ENCODE measurements at regions not wholly inside any gene's neighbourhood (a gene's known extent, or its start where the extent isn't known, plus 50 kb on each side); places are given as distances from the start of the nearest gene placed in this dataset.
"Not testable (repeated sequence)": the region's sequence is repeated elsewhere in the genome, so short reads cannot be mapped to it uniquely, and the experiment has no call there.

DNA sequence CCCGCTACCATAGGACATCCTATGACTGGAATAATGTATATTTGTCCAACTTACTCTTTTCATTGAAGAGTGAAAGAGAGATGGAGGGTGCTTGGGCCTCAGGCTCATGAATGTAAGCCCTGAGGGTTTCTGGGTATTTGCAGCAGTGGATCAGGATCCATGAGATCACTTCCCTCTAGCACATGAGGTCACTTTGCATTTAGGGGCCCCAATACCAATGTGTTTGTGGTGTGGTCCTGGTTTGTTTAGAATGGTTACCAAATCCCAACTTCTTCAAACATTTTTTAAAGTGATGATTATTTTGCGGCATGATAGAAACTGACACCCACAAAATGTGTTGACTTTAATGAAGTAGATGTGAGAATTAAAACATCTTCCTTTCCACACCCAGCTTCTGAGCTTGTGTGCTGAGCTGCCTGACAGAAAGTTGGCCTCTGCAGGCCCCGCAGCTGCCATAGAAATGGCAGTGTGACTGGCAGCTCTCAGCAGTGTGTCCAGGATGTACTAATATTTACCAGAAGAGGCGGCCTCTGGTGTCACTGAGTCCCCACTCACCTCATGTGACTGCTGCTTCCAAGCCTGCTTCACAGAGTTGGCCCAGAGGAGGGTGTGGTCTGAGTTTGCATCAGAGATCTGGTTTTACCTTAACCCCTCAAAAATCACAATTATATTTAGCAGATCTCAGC lies 447.6 kb upstream of the NPVF start:
- DNase-seq: no peak

DNA sequence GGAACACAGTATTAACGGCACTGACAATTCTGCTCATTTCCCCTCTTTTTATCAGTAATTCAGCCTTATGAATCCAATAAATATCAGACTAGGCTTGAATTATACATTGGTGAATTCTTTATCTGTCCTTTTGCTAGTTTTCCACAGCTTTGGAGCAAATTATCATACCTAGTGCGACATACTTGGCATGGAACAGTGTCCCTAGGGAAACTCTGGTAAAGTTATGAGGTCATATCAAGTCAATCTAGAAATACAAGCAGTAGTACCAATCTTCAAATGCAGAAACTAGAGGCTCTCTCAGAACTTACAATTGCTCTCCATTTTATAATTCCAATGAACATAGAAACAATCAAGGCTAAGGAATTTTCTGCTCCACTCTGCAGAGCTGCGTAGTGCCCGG lies 449.3 kb upstream of the NPVF start:
- DNase-seq: no peak

GRCh38 chr7:25678215-25678614 lies 449.9 kb upstream of the NPVF start:
- DNase-seq: no peak

GRCh38 chr7:25680636-25681035 lies 452.4 kb upstream of the NPVF start:
- DNase-seq: no peak

DNA sequence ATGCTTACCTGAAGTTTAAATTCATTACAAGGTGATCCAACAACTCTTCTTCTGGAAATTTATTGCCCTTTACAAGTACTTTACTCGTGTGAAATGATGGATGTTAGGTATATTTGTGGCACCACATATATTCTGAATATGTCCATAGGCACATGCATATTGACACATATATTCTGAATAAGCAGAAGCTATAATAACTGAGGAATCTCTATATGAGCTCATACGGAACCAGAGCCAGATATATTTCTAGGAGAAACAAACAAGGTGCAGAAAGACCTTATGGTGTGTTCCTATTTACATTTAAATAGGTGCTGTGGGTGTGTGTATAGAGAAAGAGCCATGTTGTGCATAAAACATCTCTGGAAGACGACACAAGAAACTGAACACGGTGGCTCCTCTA lies 456.1 kb upstream of the NPVF start:
- DNase-seq: no peak

DNA sequence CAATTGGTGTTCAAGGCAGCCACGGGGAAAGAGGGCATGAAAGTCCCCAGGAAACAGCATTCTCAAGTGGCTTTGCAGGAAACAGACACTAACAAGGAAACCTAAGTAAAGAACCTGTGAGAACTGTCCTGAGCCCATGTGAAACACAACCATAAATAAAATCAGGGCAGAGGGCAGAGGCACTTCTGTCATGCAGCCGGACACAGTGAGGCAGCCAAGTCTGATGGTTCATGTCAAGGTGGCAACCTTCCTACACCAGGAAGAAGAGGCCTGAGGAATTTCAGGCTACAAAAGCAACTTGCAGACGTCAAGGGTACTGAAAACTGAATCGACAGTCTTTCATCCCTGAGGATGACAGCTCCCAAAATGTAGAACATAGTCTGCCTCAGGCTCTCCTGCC lies 458.2 kb upstream of the NPVF start:
- DNase-seq: no peak

DNA sequence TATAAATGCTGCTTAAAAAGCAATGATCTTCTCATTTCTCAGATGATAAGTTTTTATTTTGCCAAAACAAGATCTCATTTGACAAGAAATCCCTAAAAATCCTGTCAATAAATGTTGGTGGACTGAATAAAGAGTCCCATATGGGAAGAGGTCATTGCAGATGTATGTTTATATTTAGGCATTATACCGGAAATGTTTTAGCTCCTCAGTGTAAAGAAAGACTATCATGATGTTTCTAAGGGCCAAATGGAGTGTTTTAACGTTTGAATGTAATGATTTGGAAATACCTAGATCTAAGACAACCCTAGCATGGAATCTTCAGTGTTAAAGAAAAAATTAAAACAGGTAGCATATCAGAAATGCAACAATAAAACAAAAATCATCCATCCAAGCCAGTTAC lies 457.8 kb upstream of the NFE2L3 start:
- DNase-seq: no peak

GRCh38 chr7:25694699-25695098 lies 457.3 kb upstream of the NFE2L3 start:
- no peak for DNase-seq

DNA sequence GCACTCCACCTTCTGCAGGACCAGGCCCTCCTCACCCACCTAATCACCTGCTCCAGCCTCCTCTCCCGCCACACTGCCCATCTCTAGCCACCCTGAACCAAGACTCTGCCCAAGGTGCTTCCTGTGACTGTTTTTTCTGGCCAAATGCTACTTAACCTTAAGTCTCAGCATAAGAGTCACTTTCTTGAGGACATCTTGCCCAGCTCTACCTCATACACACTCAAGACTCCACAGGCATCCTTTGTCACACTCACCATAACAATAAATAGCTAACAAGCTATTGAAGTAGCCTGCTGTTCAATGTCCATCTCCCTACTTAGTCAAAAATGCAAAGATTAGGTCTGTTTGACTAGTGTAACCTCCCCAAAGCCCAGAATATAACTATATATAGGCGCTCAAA lies 455.4 kb upstream of the NFE2L3 start:
- DNase-seq: no peak

DNA sequence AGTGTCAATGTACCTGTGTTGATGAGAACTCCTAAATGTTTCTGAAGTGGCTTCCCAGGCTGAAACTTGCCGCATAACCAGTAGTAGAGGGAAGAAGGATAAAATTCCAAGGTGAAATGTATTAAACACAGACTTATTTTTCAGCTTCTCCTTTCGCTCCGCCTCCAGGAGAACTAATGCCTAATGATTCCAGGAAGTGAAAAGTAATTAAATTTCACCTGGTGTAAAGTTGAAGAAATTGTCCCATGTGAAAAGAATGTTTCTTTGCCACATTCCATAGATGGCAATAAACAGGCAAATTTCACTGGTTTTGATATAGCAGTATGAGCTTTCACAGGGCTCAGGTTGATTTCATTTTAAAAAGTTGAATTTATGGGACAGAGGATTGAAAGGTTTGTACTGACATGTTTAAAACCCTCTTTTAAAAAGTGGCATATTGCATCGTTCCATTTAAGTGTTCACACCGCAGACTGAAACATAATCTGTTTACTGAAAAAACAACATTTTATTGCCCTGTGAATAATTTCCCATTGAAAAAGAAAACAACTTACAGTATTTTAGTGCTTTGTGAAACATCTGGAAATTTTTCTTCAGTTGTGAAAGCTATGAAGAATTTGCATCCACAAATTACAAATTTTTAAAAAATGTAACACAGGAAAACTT lies 453.4 kb upstream of the NFE2L3 start:
- DNase-seq: no peak

- DNase-seq: not testable (repeated sequence)
Measured at GRCh38 chr7:25700141-25700540, 451.9 kb upstream of the NFE2L3 start.

DNA sequence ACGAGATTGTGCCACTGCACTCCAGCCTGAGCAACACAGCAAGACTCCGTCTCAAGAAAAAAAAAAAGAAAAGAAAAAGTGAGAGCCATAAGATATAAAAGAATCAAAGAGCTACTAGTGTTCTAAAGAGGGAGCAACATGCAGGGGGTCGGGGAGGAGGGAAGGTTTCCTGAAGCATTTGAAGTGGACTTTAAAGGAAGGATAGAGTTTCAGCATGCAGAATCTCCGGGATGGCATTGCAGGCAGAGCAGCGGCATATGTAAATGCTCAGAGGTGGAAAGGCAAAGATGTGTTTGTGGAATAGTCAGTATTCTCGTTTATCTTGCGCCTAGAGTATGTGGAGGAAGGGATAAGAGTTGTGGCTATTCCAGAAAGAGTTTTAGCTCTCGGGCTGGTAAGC lies 447.6 kb upstream of the NFE2L3 start:
- no peak for DNase-seq

DNA sequence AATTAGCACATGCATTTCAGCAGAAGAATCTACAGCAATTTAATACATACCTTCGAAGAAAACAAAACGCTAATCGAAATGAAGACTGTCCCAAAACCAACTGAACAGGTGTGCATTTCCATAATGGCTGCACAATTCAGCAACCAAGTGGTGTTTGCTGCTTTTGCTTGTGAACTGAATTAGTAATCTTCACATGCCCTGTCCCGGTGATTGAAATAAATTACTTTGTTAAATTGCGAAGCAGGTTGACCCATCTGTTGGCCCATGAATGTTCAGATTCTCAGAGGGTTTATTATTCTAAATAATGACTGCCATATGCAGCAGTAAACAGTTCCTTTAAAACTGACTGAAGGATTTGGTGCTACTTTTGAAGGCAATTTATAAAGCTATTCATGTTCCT lies 445.2 kb upstream of the NFE2L3 start:
- peak; percentile 76 for DNase-seq

GRCh38 chr7:25707768-25708620 lies 444.0 kb upstream of the NFE2L3 start:
- no peak for DNase-seq

DNA sequence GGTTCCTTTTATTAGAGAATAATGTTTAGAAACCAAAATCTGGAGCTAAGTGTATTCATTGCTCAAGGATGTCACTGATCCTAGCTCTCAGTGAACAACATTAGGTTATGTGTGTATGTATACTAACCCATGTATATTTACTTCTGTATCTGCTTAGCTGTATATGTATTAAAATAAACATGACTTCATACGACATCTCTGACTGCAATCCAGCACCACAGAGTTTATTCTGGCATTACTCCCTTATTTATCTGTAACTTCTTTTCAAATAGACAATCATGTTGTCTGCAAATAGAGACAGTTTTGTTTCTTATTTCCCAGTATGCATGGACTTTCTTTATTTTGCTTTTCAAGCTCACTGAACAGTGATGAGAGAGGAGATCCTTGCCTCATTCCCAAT lies 441.0 kb upstream of the NFE2L3 start:
- DNase-seq: no peak

DNA sequence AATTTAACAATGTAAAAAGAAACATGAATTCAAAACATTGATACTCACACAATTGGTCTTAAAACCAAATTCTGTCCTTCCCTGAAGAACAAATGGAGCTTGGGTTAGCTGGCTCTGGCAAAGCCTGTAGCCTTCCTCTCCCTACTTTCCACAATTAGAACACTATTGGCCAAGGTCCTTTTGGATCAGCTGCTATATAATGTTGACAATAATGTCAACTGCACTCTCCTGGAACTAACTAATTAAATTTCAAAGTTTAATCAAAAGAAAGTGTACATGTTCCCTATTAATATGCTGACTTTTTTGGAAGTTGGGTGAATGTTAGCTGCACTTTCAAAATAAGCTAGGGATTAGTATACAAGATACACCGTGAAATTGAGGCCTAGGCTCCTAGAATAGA lies 440.1 kb upstream of the NFE2L3 start:
- DNase-seq: no peak

DNA sequence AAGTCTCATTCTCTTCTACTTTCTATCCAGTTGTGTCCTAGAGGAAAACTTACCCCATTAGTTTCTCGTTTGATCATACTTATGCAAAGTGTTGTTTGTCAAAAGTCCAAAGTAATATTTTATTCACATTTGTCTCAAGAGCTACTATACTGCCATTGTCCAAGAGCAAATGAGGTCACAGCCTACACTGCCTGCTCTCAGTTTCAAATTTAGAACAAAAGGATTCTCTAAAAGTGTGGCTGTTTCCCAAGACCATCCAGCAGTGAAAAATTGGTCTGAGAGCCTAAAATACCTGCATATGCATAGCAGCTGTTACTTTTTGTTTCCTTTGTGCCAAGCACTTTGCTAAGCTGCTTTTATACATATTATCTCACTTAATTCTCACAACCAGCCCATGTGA lies 439.5 kb upstream of the NFE2L3 start:
- DNase-seq: no peak

DNA sequence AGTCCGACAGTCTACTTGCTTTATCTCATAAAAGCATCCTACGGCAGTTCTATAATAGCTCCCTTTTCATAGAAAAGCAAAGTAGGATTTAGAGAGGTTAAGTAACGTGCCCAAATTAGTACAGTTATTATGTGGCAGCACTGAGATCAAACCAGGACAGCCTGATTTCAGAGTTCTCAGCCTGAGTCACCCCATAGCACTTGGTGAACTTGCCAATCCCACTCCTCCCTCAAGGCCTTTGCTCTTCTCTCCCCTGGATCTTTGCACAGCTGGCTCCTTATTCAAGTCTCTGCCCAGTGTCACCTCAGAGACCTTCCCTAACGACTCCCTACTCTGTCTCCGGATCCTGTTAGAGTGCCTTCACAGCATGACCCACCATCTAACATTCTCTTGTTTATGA lies 438.0 kb upstream of the NFE2L3 start:
- DNase-seq: no peak

DNA sequence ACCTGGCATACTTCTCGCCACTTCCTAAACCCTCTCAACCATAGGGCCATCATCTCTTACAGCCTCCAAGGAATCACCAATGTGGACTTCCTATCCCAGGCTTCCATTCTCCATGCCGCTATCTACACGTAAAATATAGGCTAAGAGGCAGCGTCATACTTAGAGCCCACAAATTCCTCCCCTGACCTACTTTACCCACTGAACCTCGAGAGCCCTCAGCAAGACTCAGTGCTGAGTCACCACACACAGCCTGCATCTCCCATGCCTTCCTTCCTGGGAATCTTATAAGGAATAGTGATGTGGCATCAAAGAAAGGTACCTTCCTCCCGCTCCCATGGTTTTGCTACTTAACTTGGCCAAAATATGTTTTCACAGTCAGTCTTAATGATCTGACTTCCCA lies 435.6 kb upstream of the NFE2L3 start:
- DNase-seq: no peak

DNA sequence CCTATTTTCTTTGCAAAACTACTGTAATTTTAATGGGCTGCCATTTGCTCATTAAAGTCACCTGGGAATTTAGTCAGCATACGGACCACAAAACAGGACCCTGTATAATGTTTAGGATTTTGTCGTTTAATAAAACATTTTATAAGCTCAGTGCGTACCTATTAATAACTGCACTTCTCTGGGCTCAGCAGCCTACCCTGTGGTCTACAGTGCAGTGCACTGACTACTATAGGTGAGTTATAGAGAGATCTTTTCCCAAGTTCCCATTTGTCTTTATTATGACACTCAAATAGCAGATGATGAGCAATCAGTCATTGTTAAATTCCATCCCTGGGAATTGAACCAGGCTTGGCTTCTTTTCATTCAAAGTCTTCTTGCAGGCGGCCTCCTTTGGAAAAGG lies 433.4 kb upstream of the NFE2L3 start:
- no peak for DNase-seq

- no peak for DNase-seq
Measured at GRCh38 chr7:25719190-25719896, 432.7 kb upstream of the NFE2L3 start.

DNA sequence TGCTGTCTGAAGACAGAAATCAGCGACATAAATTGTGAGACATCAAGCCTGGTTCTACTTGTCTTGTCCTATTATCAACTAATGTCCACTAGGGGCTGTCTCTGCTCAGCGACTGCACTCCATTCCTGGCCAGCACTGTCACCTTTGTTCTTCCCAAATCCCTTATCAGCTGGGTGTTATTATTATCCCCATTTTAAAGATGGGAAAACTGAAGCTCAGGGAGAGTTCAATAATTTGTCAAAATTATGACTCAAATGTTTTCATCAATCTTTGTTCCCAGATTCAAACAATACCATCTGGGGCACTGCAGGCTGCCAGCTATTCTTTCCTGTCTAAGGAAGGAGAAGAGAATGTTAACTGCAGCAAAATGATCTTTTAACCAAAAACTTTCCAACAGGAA lies 431.6 kb upstream of the NFE2L3 start:
- DNase-seq: peak; percentile 39

- peak; percentile 66 for DNase-seq
Measured at GRCh38 chr7:25722856-25723255, 429.1 kb upstream of the NFE2L3 start.

Data from DMS 273 treated with DMSO at 0.1 percent for 48 hours (cell line).